Activated T-cell treated with anti-CD3 and anti-CD28 coated beads for 48 hours (primary cell): ENCODE measurements at regions not wholly inside any gene's neighbourhood (a gene's known extent, or its start where the extent isn't known, plus 50 kb on each side); places are given as distances from the start of the nearest gene placed in this dataset.

ENCODE experiments used
- DNase-seq: peaks from one replicate; pipeline ENCODE4 v3.0.0-alpha.2; 2020; ENCODE audit warnings: low read depth

DNA sequence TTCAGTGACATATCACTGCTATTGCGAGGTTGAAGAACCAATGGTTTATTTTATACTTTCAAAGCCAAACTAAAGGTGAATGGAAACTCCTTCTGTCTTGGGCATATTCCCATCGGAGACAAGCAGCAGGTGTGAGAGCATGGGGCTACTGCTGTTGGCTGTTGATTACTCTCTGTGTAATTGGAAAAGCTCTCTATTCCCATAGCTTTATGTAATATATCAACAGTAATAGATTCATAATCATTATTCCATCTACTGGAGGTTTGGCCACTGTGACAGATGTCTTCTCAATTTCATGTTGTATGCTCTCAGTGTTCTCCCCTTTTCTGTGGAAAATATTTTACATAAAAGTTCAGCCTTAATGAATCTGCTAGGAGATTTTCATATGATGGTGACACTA is 352.0 kb downstream of the BTG1 start:
- DNase-seq = no peak

DNA sequence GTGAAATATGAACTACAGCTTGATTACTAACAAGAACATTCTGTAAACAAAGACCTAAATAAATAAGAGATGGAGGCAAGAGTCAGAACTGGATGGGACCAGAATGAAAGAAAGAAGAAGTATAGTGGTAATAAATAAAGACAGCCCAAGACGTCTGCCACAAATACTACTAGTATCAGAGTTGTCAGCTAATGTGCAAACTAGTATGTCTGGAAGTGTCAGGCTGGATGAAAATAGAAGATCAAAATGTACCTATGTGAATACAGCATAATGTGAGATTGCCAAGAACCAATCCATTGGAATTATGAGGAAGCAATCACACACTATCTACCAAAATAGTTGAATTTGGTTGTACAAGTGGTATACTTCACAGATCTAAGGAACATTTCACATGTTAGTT is 353.0 kb downstream of the BTG1 start:
- DNase-seq = no peak

DNA sequence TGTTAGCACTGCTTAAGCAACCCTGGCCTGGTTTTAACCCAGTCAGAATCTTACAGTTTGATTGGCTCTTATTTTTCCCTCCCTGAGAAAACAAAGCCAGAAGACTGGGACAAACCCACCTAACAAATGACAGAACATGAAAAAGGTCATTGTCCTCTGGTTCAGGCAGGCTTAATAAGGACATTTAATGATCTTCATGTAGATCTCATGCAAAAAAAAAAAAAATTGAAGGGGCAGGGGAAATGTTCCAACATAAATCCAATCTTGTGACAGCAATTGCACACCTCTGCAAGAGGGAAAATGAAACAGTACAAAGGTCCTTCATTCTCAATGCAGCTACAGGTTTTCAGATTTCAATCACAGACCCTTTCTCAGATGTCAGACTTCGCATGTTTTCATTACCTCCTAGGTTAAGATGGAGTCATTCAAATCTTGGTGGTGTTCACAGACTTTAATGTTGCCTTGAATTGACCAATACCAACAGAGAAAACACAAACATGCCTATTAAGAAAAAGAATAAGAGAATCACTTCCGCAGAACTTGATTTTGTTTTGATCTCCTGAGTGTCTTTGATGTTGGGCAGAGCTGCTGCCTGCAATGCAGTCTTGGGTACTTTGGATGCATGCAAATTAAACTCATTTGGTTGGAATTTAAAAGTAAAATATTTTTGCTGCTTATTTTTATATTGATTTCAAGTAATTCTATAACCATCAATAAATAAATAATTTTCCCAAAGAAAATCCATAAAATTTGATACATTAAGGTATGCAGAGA is 359.0 kb downstream of the BTG1 start:
- no peak for DNase-seq

DNA sequence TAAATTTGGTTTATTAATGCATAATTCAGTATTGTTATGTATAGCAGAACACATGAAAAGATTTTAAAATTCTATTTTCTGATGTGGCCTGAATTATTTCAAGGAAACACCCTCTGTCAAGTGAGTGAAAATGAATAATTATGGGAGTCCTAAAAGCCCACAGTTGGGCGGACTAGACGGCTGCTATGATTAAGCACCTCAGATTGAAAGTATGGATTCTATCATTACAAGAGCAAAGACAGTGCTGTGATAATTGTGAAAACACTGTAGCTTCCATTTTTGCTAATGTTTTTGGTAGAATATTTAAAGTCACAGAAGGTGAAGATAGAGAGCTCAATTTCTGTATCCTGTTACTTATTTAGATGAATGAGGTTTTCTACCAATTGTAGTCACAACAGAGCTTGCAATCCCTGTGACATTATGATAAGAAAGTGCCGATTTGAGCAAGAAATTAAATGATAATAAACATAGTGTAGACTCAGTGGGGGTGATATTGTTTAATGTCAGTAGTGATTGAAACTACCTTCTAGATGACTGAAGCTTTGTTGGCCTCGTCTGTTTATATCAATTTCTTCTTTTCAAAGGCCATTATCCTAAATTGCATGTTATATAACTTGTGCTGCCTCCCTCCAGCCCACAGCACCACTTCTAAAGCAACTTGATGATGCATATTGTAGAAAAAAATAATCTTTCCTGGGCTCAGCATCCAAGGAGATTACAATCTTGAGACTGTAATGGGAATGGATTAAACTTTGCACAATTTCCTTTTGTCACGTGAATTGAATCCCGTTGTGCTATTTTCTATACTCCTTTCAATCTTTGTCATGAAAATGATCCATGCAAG is 359.8 kb downstream of the BTG1 start:
- DNase-seq = no peak

DNA sequence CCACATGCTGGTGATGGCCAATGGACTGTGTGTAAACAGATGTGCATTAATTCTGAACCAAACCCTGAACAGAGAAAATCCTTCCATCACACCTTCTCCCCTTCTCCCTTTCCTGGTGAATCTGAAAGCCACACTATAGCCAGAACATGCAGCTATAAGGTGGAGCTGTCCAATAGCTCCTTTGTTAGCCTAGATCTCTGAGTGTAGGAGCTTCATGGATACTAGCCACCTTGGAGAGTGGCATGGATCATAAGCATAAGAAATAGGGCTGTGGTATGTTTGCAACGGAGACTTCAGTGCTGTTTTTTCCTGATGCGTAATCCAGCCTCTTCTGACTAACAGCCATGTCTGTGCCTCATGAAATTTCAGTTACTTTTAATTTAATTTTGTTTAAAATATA is 364.5 kb downstream of the BTG1 start:
- no peak for DNase-seq

DNA sequence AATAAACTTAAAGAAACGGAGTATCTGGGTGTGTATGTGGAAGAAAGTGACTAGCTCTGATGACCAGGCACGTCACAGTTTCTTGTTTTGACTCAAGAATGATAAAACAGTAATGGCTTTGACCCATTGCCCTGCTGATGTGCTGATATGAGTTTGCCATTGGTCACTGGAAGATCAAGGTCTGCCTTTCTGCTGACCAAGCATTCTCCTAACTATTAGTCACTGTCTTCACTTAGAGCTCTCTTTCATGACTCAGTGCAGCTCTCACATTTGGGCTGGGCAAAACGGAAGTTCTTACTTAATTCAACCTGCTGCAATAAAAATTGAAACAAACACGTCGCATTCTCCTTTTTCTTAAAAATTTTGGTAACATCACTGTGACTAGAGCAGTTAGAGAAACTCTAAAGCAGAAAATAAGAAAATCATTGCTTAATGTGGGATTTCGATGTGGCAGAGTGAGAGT is 366.7 kb downstream of the BTG1 start:
- peak; percentile 12 for DNase-seq

DNA sequence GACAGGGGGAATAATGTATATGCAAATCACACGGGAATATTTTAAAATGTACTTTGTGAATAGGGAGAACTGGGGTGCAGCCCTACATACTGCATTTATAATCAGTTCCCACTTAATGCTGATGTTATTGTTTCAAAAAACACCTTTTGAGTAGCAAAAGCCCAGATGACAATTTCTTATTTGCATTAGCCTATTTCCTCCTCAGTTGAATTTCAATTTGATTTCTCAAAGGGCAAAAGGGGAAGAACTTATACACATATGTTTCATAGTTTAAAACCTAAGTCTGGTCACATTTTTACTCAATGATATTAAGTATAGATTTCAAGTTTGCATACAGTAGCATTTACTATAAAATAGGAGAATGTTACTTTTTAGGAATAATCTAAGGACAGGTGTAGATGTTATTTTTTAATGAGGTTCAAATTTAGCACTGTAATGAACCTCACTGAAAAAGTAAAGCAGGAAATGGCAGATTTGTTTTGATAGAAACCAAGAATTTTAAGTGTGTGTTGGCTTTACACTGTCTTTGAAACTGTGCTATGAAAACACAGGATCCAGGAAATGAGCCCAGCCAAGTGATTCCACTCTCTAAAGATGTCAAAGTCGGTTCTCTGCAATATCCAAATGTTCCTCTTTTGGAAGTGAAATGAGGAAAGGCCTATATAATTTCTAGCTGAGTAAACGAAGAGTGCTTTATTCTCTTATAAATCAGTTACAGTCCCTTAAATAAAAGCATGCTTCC is 367.4 kb downstream of the BTG1 start:
- no peak for DNase-seq

DNA sequence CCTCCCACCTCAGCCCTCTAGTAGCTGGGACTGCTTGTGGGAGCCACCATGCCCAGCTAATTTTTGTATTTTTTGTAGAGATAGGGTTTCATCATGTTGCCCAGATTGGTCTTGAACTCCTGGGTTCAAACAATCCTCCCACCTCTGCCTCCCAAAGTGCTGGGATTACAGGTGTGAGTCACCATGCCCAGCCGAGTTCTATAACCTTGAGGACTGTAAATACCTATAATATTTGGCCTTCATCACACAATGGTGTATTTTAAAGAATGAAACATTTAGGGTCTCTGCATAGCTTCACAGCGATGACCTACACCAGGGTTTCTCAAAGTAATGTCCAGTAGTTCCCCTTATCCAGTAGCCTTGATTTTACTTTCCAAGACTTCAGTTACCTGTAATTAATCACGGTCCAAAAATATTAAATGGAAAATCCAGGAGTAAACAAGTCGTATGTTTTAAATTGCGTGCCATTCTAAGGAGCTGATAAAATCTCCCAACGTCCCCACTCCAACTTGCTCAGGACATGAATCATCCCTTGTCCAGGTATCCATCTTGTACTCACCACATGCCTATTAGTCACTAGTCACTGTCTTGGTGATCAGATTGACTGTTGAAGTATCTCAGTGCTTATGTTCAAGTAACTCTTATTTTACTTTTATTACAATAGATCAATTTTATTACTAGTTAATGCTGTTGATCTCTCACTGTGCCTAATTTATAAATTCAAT is 368.2 kb downstream of the BTG1 start:
- no peak for DNase-seq

DNA sequence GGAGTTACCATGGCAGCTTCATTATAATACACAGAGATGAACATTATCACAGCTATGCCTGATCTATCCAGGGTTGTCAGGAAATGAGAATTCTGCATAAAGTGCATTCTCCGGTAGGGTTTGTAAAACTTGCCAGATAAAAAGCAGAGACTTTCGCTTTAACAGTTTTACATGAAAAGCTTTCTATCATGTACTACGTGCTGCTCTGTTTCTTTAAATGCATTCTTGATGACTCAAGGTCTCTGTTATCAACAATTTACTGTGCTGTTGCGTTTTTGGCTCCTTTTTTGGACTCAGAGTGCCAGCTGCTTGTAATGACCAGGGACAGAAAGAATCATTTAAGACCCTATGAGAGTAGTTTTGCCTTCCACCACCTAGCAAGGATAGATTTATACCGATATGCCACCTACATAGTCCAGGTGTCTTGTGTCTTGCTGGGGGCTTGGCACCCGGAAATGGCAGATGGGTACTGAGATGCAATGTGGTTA is 371.2 kb downstream of the BTG1 start:
- no peak for DNase-seq

DNA sequence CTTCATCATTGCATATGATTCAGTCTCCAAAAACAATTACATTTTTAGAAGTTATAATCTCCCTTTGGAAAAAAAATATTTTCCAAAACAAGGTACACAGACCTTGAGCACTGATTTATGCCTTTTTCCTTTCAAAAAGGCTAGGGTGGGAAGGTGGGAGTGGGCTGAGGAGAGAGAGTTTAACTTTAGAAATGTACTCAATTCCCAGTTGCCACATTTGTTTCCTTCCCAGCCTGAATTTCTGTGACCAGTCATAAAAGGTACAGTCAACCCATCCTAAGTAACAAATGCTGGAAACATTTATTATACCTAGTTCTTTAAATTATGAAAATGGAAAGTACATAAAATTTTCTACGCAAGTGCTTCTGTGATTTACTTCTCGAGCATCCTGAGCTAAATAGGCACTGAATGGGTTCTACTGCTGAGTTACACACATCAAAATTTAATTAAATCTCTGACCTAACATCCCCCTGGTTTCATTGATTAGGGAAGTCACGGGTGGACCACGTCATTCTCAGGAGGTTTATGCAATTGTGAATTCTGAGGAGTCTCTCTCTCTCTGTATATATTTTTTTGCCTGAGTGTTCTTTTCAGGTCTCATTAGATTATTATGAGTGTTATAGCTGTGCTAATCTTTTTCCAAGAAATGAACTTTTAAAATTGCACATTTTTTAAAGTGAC is 371.8 kb downstream of the BTG1 start:
- no peak for DNase-seq

DNA sequence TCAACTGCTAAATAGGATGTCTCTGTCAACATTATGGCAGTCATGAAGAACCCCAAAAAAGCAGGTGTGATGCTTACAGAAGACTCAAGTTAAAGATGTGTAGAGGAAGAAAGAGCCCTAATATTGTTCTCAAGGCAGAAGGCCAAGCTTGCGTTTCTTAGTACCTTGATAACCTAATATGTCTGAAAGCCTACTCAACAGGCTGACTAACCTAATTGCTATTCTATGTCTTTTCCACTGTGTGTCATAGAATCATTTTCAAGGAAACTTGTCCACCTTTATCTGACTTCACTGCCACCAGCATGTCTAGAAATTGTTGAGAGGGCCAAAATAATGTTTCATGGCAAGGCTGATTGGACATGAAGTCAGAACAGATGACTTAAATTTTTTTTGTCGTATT is 373.2 kb downstream of the BTG1 start:
- no peak for DNase-seq

DNA sequence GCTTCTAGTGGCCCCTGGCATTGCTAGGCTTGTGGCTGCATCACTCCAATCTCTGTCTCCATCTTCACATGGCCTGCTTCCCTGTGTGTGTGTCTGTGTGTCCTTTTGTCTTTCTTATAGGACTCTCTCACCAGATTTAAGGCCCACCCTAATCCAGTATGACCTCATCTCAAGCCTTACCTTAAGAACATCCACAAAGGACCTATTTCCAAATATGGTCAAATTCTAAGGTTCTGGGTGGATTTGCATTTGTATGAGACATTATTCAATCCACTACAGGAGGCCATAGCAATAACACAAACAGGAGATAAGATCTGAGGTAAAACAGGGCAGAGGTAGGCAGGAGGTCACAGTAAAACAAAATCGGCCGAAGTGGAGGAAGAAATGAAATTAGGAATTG is 375.9 kb downstream of the BTG1 start:
- no peak for DNase-seq

DNA sequence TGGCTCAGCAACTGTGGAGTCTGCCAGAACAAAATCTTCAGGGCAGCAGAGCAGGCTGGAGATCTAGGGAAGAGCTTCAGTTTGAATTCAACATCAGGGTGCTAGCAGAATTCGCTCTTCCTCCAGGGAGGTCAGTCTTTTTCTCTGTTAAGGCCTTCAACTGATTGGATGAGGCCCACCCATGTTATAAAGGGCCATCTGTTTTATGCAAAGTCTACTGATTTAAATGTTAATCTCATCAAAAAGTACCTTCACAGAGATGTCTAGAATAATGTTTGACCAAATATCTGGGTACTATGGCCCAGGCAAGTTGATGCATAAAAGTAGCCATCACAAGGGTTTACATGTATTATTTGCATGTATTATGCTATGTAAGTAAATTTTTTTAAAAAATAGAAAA is 378.4 kb downstream of the BTG1 start:
- no peak for DNase-seq

DNA sequence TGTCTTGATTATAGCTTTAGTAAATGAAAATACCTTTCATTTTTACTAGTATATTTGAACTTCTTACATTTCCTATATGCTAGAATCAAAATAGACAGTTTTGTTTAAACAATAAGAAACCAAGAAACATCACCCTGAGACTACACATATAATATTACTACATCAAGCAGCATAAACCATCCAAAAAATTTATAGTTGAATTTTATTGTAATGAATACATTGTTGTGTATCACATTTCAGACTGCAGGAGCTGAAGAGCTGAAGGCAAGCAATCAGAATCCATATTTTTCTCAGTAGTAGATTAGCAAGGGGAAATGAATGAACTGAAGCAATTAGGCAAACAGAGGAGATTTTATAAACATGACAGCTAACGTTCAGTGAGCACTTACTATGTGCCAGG is 379.2 kb downstream of the BTG1 start:
- DNase-seq = no peak

DNA sequence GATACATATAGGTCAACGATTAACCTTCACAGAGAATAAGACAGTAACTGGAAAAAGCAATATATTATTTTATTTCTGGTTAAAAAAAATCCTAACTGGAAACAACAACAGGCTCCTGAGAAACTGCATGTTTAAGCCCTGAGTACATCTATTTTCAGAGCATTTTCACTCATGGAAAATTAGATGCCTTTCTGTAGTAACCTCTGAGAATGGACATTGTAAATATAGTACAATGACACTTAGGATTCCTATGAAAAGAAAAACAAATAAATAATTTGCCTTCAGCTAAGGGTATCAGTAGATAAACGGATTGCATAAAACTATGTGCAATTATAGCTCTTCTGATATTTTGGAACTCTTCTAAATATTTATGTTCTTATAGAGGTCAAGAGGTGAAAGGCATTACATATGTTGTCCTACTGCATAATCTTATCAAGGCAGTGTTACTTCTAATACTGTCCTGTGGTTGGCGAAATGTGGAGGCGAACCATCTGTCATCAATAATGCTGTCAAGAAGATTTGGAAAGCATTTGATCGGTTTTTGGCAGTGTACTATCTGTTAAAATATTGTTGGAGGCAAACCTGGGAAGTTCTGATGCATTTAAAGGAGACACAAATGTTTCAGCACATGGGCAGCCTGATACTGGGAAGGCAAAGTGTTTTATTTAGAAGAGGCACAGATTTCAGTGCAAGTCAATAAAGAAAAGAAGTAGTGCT is 381.8 kb downstream of the BTG1 start:
- no peak for DNase-seq

DNA sequence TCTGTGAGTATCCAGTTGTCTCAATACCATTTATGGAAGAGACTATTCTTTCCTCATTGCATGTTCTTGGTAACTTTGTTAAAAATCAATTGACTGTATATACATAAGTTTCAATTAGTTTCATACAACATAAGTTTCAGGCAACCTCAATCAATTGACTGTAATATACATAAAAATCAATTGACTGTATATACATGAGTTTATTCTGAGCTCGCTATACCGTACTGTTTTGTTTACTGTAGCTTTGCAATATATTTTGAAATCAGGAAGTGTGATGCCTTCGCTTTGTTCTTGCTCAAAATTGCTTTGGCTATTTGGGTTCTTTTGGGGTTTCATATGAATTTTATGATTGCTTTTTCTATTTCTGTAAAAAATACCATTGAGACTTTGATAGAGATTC is 392.0 kb downstream of the BTG1 start:
- DNase-seq = no peak

DNA sequence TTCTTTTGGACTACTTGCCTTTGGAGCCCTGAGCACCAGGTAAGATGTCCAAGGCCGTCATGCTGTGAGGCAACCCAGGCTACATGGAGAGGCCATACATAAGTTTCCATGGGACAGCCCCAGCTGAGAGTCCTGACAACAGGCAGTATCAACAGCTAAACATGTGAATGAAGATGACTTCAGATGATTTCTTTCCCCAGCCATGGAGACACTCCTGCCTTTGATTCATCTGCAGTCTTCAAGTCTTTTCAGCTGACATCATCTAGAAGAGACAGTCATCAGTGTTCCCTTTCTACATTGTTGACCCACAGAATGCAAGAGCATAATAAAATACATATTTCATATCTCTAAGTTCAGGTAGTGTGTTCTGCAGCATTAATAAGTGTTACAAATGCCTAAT is 398.7 kb downstream of the BTG1 start:
- no peak for DNase-seq

DNA sequence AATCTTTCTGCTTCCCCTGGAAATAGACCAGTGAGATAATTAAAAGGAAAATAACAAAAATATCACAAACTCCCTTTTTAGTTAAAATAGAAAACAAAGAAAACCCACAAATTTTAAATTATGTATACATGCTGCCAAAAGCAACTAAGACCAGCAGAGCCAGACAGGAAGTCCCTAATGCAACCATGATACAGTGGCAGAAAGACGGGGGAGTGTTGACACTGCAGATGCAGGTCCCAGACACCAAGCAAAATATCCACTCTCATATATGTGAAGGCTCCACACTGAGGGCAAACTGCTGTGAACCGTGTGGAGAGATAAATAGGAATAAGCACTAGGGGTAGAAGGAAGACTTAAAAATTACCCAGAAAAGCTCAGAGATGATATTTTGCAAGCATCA is 401.0 kb downstream of the BTG1 start:
- DNase-seq = no peak

DNA sequence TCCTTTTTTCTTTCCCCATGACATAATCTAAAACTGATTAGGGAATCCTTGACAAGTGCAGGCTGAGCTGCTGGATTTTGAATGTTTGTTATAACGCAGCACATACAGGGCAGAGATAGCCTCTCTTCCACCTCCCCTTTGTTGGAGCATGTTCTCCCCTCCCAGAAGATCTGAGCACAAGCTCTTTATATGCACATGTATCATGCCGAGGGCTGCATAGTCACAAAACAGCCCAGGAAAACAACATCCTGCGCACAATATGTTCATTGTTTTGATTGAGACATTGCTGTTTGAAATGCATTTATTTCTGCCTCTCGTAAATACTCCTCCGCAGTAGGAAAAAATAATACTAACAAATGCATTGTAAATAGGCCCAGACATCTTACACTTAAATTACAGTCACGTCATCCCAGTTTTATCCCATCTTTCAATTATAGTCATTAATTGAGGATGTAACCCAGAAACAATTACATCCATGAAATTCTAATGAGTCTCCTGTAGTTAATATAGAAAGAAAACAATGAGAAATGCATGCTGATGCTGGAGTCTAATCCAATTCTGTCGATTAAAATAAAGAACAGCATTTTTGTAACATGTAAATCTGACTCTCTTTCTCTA is 401.8 kb downstream of the BTG1 start:
- no peak for DNase-seq

DNA sequence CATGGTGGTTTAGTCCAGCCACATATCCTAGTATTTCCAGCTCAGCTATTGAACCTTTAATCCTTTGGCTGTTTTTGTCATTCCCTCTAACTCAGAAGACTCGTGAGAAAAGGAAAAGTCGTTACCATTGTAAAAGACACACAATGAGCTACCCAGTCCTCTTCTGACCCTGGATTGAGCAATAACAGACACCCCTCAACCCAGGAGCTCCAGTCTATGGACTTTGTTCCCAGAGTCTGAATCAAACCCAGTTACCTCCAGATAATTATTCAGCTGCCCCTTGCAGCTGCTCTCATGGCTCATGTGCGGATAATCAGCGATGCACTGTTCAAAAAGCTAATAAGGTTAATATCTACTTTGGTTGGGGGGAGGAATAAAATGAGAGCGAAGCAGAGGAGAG is 402.4 kb downstream of the BTG1 start:
- DNase-seq = no peak
